Heart left ventricle (tissue), 16 donors: ENCODE measurements at regions not wholly inside any gene's neighbourhood (a gene's known extent, or its start where the extent isn't known, plus 50 kb on each side); places are given as distances from the start of the nearest gene placed in this dataset.

ENCODE experiments used
- ATAC-seq, 4 donors: fragments of 200-7000 bp; cut with Tn5 transposase; one replicate each; pipeline ENCODE4 v1.9.1; 2020 to 2022; ENCODE audit warnings: moderate library complexity in 4 of 4, mild to moderate bottlenecking in 3 of 4, moderate number of reproducible peaks in 1 of 4
- DNase-seq, 5 donors: peaks; one replicate each; pipeline ENCODE4 v3.0.0-alpha.2; 2020
- H3K27ac ChIP-seq, 12 donors: fragments of 200-600 bp; sonication (generic) in 4 of 12; one replicate each; pipeline versions ENCODE4 v1.5.0 to v1.8.0; 2016 to 2022; ENCODE audit warnings: mild to moderate bottlenecking in 2 of 12
- H3K27me3 ChIP-seq, 9 donors: fragments of 200-600 bp; sonication (generic) in 2 of 9; one replicate each; pipeline versions ENCODE4 v1.5.1 to v1.8.0; 2016 to 2022; ENCODE audit warnings: mild to moderate bottlenecking in 3 of 9
- H3K36me3 ChIP-seq, 9 donors: fragments of 200-600 bp; sonication (generic) in 2 of 9; one replicate each; pipeline versions ENCODE4 v1.5.0 to v1.8.0; 2018 to 2022; ENCODE audit warnings: mild to moderate bottlenecking in 2 of 9
- H3K4me1 ChIP-seq, 12 donors: fragments of 200-600 bp; sonication (generic) in 4 of 12; one replicate each; pipeline versions ENCODE4 v1.5.0 to v1.8.0; 2016 to 2022; ENCODE audit warnings: mild to moderate bottlenecking in 3 of 12
- H3K4me3 ChIP-seq, 12 donors: fragments of 200-600 bp; sonication (generic) in 4 of 12; one replicate each; pipeline versions ENCODE4 v1.5.0 to v1.8.0; 2017 to 2022; ENCODE audit warnings: mild to moderate bottlenecking in 9 of 12, moderate library complexity in 4 of 12
- H3K9me3 ChIP-seq, 12 donors: fragments of 200-600 bp; sonication (generic) in 4 of 12; one replicate each; pipeline versions ENCODE4 v1.5.0 to v1.8.0; 2016 to 2022; ENCODE audit warnings: mild to moderate bottlenecking in 1 of 12
- CTCF ChIP-seq, 12 donors: fragments of 200-600 bp; sonication (generic) in 4 of 12; IDR thresholded peaks; one replicate each; pipeline versions ENCODE4 v1.5.0 to v1.8.0; 2018 to 2022; ENCODE audit warnings: antibody characterized with exemption in 12 of 12, mild to moderate bottlenecking in 5 of 12
- POLR2A ChIP-seq, 2 donors: fragments of 450-650 bp; IDR thresholded peaks; one replicate each; pipeline ENCODE4 v1.6.1; 2017; ENCODE audit warnings: antibody characterized with exemption in 2 of 2, mild to moderate bottlenecking in 2 of 2, moderate library complexity in 2 of 2
- WGBS, 4 donors: extraction: QIAGEN DNeasy Blood & Tissue Kit in 2 of 4; methylation state at CpG; one replicate each; pipeline versions ENCODE4 v1.1.5 to v1.1.7; 2013 to 2018; 5-methylcytosine and 5-hydroxymethylcytosine counted together
- intact Hi-C, 10 donors: fragments of 100-400 bp; cut with DNase I; formaldehyde crosslinking; loops; one replicate each; pipeline versions ENCODE4 v1.11.1 to v1.14.2; 2022
- donor health status: ischemic (EF 13 %, LVEDD 7.1; RV severe dilation, severe dysfunction).
- donor health status: healthy with polysubstance abuse.
- donor health status: DM: no; HTN: yes; CAD: no.
- donor health status: DM: no; HTN: no; CAD: no.
- donor health status: ischemic (EF 25% LVEDD 6.9; RV normal size, moderate dysfunction).
- donor health status: ischemic (EF 25% LVEDD 5.7; RV mildly dilated, moderate dysfunction).
- donor health status: healthy.
- donor health status: DM: yes; HTN: yes; CAD: no.
- donor health status: ischemic (EF 35%, LVEDD 5.7; RV mildly dilated, moderate dysfunction).
- donor health status: nonischemic (EF 11% LVEDD 7.7; RV severe dilation, severe dysfunction).
- donor health status: DM: yes; HTN: yes; CAD: no.
- donor health status: PGD.
- donor health status: ischemic (EF 29% LVEDD 5.4; RV normal size, mild dysfunction).
- donor health status: nonischemic (EF 23%, LVEDD 6.1; RV moderate dilation, normal function).

GRCh38 chr6:154894902-154895301 lies 100.2 kb upstream of the TIAM2 start:
- H3K27me3 ChIP-seq = no peaks in the 10 kb centered on the region
- DNase-seq (no peak), ATAC-seq (no peak)
- H3K4me3 ChIP-seq = no peak overlapping the region
- WGBS, 4 donors = 74 to 83% (median 75%) methylated on average over 4 of the region's 4 CpGs
- peaks cover 0 to 9% (median 0%) of the 10 kb centered on the region in 9 donors for H3K36me3 ChIP-seq
- H3K9me3 ChIP-seq = no peaks in the 10 kb centered on the region
- peaks cover 0 to 30% (median 6%) of the 10 kb centered on the region in 12 donors for H3K4me1 ChIP-seq
- no peak for TF ChIP-seq POLR2A (IDR thresholded peaks at IDR 0.05)
- TF ChIP-seq CTCF (IDR thresholded peaks at IDR 0.05) = no peak
- intact Hi-C loops = no loop called here
- no peak overlapping the region for H3K27ac ChIP-seq

GRCh38 chr6:154895841-154896240 lies 99.3 kb upstream of the TIAM2 start:
- no peaks in the 10 kb centered on the region for H3K9me3 ChIP-seq
- no peaks in the 10 kb centered on the region for H3K27me3 ChIP-seq
- DNase-seq (no peak), ATAC-seq (no peak)
- intact Hi-C loops = no loop called here
- no peak overlapping the region for H3K27ac ChIP-seq
- 84 to 98% (median 91%) methylated on average over 6 of the region's 6 CpGs for WGBS, 4 donors
- peaks cover 0 to 11% (median 0%) of the 10 kb centered on the region in 9 donors for H3K36me3 ChIP-seq
- no peak for TF ChIP-seq CTCF (IDR thresholded peaks at IDR 0.05)
- no peak for TF ChIP-seq POLR2A (IDR thresholded peaks at IDR 0.05)
- no peak overlapping the region for H3K4me3 ChIP-seq
- H3K4me1 ChIP-seq = peaks cover 0 to 29% (median 6%) of the 10 kb centered on the region in 12 donors

DNA sequence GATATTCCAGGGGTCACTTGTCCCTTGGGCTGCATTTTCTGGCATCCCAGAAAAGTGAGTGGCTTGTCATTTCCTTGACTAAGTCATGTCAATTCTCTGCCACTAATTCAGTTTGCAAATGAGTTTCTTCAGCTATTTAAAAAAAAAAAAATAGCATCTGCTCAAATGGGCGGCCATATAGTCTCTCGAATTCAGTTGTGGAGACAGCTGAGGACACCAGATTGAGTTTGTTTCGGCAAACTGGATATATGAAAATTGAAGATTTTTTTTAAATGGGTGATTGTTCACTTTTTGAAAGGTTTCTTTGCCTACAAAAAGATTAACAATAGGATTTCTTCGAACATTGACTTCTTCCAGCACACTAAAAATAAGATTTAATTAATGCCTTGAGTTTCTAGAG lies 96.3 kb upstream of the TIAM2 start:
- no peaks in the 10 kb centered on the region for H3K9me3 ChIP-seq
- no peaks in the 10 kb centered on the region for H3K27me3 ChIP-seq
- no peak for TF ChIP-seq CTCF (IDR thresholded peaks at IDR 0.05)
- no peak for TF ChIP-seq POLR2A (IDR thresholded peaks at IDR 0.05)
- intact Hi-C loops = no loop called here
- DNase-seq (no peak), ATAC-seq (no peak)
- peaks cover 0 to 11% (median 0%) of the 10 kb centered on the region in 9 donors for H3K36me3 ChIP-seq
- no peak overlapping the region for H3K27ac ChIP-seq
- H3K4me3 ChIP-seq = no peak overlapping the region
- 93 to 95% (median 95%) methylated on average over 4 of the region's 4 CpGs for WGBS, 4 donors
- H3K4me1 ChIP-seq = peaks cover 0 to 7% (median 0%) of the 10 kb centered on the region in 12 donors

GRCh38 chr6:154899824-154900463 lies 95.2 kb upstream of the TIAM2 start:
- DNase-seq (no peak), ATAC-seq (no peak)
- 86 to 95% (median 89%) methylated on average over 10 of the region's 10 CpGs for WGBS, 4 donors
- Histone ChIP-seq H3K27me3 (no peaks in the 10 kb centered on the region), H3K4me3 (no peak overlapping the region), H3K9me3 (no peaks in the 10 kb centered on the region), H3K27ac (no peak overlapping the region), H3K4me1 (peaks cover 0 to 4% (median 0%) of the 10 kb centered on the region in 12 donors), H3K36me3 (peaks cover 0 to 11% (median 0%) of the 10 kb centered on the region in 9 donors)
- no peak for TF ChIP-seq CTCF (IDR thresholded peaks at IDR 0.05)
- TF ChIP-seq POLR2A (IDR thresholded peaks at IDR 0.05) = no peak
- intact Hi-C loops = no loop called here
